ENCODE measurements at regions not wholly inside any gene's neighbourhood (a gene's known extent, or its start where the extent isn't known, plus 50 kb on each side); places are given as distances from the start of the nearest gene placed in this dataset.

GRCh38 chr5:127999909-128000308 lies 83.7 kb upstream of the SLC12A2 start:
- intact Hi-C loops (cut with micrococcal nuclease) = no loop called here
- peak; percentile 23 for FAIRE-seq
- CTCF ChIA-PET (ENCODE audit: low intra/inter-chr PET ratio) = no interaction called here

GRCh38 chr5:128002425-128002824 lies 81.1 kb upstream of the SLC12A2 start:
- Histone ChIP-seq H3K4me3 (no peak overlapping the region), H3K9me3 (replicated peaks; ENCODE audit: control insufficient read depth, insufficient read depth, low read depth, low read length) (no peaks in the 10 kb centered on the region), H3K4me2 (ENCODE audit: insufficient read depth, low read length) (no peak overlapping the region), H3K9ac (ENCODE audit: insufficient read depth in 1 of 2, low read depth in 2 of 2, low read length in 2 of 2) (no peak overlapping the region), H3K27me3 (ENCODE audit: control insufficient read depth in 2 of 2, insufficient read depth in 2 of 2, low read length in 2 of 2) (no peaks in the 10 kb centered on the region), H3K27ac (ENCODE audit: extremely low read depth, low read depth, low read length) (no peak overlapping the region), H3K36me3 (ENCODE audit: control insufficient read depth, insufficient read depth, low read length) (no peaks in the 10 kb centered on the region; the same call in 2 of the 3 replicates), H3K9me1 (ENCODE audit: control insufficient read depth, insufficient read depth, low read length) (no peaks in the 10 kb centered on the region), H3K4me1 (replicated peaks in 1 of 2; ENCODE audit: control insufficient read depth in 2 of 2, insufficient read depth in 2 of 2, low read length in 2 of 2) (peaks cover 0 to 5% of the 10 kb centered on the region in 2 experiments; a peak in 2 of 5 replicates), H2AFZ (ENCODE audit: low read depth, low read length) (no peak overlapping the region), H3K79me2 (ENCODE audit: control insufficient read depth, insufficient read depth, low read length) (no peaks in the 10 kb centered on the region), H4K20me1 (replicated peaks; ENCODE audit: control insufficient read depth, insufficient read depth, low read length) (no peaks in the 10 kb centered on the region)
- no peak for TF ChIP-seq ETV5 (CRISPR knock-in tag; IDR thresholded peaks at IDR 0.05; ENCODE audit: low read depth)
- no peak for TF ChIP-seq PATZ1 (CRISPR knock-in tag; IDR thresholded peaks at IDR 0.05; ENCODE audit: borderline replicate concordance)
- no peak for TF ChIP-seq ZNF184 (CRISPR knock-in tag; IDR thresholded peaks at IDR 0.05)
- TF ChIP-seq CBX2 (IDR thresholded peaks at IDR 0.05; ENCODE audit: insufficient read depth, low read length, poor library complexity, severe bottlenecking) = no peak
- TF ChIP-seq ZNF174 (CRISPR knock-in tag; IDR thresholded peaks at IDR 0.05) = no peak
- ATAC-seq = no peak
- BruUV-seq (replicated peaks) = no TSS peak
- no peak for FAIRE-seq
- no peak for DNase-seq (ENCODE audit: extremely low read depth in 1 of 4, low spot score in 3 of 4)
- in situ Hi-C loops (cut with MboI) = no loop called here
- WGBS (ENCODE audit: insufficient coverage, low coverage, missing lambda C conversion rate) = 80% methylated on average over 5 of the region's 5 CpGs
- POLR2A ChIA-PET = no interaction called here
- intact Hi-C loops (cut with micrococcal nuclease) = no loop called here
- CTCF ChIA-PET (ENCODE audit: low intra/inter-chr PET ratio) = no interaction called here

More at GRCh38 chr5:127999909-128000308, 83.7 kb upstream of the SLC12A2 start:
- POLR2A ChIA-PET = interaction anchor here (0.8 to 2.4 kb wide), 2 partner anchors 12 to 15 kb away, joined by 3 to 10 read pairs; no protein-coding TSS in a partner anchor
- H3K9me1 ChIP-seq (ENCODE audit: control insufficient read depth, insufficient read depth, low read length) = no peaks in the 10 kb centered on the region
- in situ Hi-C loops (cut with MboI) = no loop called here
- no peak overlapping the region for H3K4me3 ChIP-seq
- no peak overlapping the region for H2AFZ ChIP-seq (ENCODE audit: low read depth, low read length)
- no peaks in the 10 kb centered on the region for H4K20me1 ChIP-seq (replicated peaks; ENCODE audit: control insufficient read depth, insufficient read depth, low read length)
- H3K27me3 ChIP-seq (ENCODE audit: control insufficient read depth in 2 of 2, insufficient read depth in 2 of 2, low read length in 2 of 2) = no peaks in the 10 kb centered on the region
- no peaks in the 10 kb centered on the region; the same call in 2 of the 3 replicates for H3K36me3 ChIP-seq (ENCODE audit: control insufficient read depth, insufficient read depth, low read length)
- H3K9me3 ChIP-seq (replicated peaks; ENCODE audit: control insufficient read depth, insufficient read depth, low read depth, low read length) = no peaks in the 10 kb centered on the region
- no peak overlapping the region for H3K9ac ChIP-seq (ENCODE audit: insufficient read depth in 1 of 2, low read depth in 2 of 2, low read length in 2 of 2)
- no peak for ATAC-seq
- BruUV-seq (replicated peaks) = no TSS peak
- no peak for DNase-seq (ENCODE audit: extremely low read depth in 1 of 4, low spot score in 3 of 4)
- H3K79me2 ChIP-seq (ENCODE audit: control insufficient read depth, insufficient read depth, low read length) = no peaks in the 10 kb centered on the region
- H3K27ac ChIP-seq (ENCODE audit: extremely low read depth, low read depth, low read length) = no peak overlapping the region
- H3K4me1 ChIP-seq (replicated peaks in 1 of 2; ENCODE audit: control insufficient read depth in 2 of 2, insufficient read depth in 2 of 2, low read length in 2 of 2) = peaks cover 0 to 5% of the 10 kb centered on the region in 2 experiments; a peak in 2 of 5 replicates
- H3K4me2 ChIP-seq (ENCODE audit: insufficient read depth, low read length) = no peak overlapping the region
- TF ChIP-seq ZNF316 (IDR thresholded peaks at IDR 0.05) = peak; percentile 18; the same call in 1 of the 2 replicates
- TF ChIP-seq ZNF655 (CRISPR knock-in tag; IDR thresholded peaks at IDR 0.05) = no peak
- WGBS (ENCODE audit: insufficient coverage, low coverage, missing lambda C conversion rate) = 20% methylated on average over 1 of the region's 1 CpG
